ENCODE measurements at regions not wholly inside any gene's neighbourhood (a gene's known extent, or its start where the extent isn't known, plus 50 kb on each side); places are given as distances from the start of the nearest gene placed in this dataset.

DNA sequence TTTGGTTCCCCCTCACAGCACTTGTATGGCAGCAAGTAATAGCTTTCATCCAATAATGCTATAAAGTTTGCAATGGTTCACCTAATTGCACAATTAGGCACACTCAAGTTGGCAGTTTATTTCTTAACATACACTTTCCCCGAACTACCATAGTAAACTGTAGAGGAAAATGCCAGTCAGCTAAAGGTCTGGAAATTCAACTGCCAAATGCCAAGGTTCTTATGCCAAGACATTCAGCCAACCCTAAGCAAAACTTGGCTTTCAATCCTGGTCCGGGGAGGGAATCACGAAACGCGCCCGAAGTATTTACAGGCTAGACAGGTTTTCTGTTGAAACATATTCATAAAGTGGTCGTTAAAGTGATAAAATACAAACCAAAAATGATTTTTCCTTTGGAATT, 1512.4 kb upstream of the FLRT2 start:
- DNase-seq (ENCODE audit: low read depth) = no peak

DNA sequence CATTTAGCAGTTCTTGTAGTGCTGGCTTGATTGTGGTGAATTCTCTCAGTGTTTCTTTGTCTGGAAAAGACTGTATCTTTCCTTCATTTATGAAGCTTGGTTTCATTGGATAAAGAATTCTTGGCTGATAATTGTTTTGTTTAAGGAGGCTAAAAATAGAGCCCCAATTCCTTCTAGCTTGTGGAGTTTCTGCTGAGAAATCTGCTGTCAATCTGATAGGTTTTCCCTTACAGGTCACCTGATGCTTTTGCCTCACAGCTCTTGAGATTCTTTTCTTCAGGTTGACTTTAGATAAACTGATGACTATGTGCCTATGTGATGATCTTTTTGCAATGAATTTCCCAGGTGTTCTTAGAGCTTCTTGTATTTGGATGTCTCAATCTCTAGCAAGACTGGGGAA, 1508.5 kb upstream of the FLRT2 start:
- DNase-seq (ENCODE audit: low read depth) = no peak

DNA sequence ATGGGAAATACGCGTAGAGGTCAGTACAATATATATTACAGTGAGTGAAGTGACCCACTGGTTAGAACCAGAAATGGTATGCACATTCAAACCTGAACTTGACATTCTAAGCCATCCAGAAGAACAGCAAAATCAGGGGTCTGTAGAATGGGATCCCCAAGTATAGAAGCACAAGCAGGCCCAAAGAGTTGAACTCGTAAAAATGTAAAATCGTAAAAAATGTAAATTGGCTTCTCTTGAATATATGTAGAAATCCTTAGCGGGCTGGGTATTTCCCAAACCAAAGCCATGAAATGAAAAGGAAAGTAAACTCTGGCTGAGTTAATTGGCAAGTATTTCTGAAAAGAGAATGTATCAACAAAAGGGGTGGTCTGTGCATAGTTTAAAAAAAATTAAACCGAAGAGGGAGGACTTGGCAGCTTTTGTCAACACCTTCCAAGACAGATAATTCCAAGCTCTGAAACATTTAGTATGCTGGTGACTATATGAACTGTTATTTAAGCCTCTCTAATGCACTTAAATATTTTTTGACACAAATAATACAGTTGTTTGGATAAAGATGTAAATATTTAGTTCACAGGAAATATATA, 1505.6 kb upstream of the FLRT2 start:
- no peak for DNase-seq (ENCODE audit: low read depth)

DNA sequence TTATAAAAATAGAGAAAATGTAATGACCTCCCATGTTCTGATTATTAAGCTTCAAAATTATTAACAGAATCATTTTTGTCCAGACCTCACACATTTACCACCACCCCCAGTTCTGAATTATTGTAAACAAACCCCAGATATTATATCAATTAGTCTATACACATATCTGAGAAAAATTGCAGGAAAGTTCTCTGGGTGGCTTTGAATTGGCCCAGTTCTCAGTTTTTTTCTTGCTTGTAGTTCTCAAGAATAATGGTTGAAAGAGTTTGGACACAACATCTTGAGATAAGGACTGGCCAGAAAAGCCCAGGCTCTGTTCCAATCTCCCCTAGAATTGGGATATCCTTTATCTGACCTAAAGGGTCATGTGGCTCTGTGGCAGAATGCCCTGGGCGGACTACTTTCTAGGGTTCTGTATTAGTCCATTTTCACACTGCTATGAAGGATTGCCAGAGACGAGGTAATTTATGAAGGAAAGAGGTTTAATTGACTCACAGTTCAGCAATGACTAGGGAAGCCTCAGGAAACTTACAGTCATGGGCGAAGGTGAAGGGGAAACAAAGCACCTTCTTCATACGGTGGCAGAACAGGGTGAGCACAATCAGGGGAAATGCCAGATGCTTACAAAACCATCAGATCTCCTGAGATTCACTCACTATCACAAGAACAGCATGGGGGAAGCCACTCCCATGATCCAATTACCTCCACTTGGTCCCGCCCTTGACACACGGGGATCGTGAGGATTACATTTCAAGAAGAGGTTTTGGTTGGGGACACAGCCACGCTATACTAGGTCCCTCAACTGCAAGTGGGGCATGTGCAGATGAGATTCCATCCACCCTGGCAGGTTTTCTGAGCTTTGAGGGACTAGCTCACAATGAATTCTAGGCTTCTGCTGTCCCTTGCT, 1504.6 kb upstream of the FLRT2 start:
- DNase-seq (ENCODE audit: low read depth) = no peak

DNA sequence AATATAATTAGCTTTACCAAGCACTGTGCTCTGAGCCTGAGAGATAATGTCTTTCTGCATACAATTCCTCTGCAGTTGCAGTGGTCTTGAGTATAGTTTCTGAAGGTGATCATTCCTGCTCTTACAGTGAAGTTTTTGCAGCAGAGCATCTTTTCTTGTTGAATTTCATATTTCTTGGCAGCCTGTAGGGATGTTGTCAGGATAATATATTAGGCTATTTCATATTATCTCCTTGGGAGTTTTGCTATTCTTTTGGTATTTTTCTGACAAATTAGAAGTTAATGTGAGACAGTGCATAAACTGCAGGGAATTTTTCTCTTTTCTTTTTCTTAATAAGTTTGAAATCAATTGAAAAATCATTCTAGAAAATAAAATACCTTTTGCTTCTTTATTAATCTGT, 1502.6 kb upstream of the FLRT2 start:
- no peak for DNase-seq (ENCODE audit: low read depth)

DNA sequence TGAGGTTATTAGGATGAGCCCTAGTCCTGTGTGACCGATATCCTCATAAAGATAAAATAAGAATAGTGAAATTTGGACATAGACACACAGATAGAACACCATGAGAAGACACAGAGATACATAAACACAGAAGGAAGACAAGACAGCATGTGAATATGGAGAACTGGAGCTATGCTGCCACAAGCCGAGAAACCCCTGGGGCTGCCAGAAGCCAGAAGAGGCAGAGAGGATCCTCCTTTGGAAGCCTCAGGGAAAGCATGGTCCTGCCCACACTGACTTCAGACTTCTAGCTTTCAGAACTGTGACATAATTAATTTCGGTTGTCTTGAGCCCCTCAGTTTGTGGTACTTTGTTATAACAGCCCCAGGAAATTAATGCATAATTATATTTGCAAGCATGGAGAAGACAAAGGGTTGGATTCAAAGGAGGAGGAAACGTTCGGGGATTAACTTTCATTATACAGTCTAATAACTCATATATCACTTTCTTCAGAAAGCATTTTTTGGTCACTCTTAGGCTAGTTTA, 1501.8 kb upstream of the FLRT2 start:
- DNase-seq (ENCODE audit: low read depth) = no peak

DNA sequence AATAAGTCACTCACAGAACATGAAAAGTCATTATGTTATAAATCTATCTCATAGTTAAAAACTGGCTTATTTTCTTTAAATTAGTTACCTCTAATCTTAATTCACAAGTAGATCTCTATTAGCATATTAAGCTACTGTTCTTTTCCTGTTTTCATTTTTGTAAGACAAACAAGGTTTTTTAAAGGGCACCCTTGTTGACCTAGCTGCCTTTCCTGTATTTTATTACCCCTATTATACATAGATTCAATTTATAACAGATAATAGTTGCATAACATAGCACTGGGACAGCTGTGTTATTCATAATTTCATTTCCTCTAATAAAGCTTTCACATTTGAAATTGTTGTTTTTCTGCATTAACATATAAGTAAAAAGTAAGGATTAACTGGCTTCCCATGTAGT, 1500.7 kb upstream of the FLRT2 start:
- no peak for DNase-seq (ENCODE audit: low read depth)

GRCh38 chr14:84029720-84030119, 1500.2 kb upstream of the FLRT2 start:
- DNase-seq (ENCODE audit: low read depth) = no peak

- peak; percentile 17 for DNase-seq (ENCODE audit: low read depth)
Measured at GRCh38 chr14:84036840-84037239, 1493.1 kb upstream of the FLRT2 start.

GRCh38 chr14:84037593-84037992, 1492.4 kb upstream of the FLRT2 start:
- DNase-seq (ENCODE audit: low read depth) = no peak

DNA sequence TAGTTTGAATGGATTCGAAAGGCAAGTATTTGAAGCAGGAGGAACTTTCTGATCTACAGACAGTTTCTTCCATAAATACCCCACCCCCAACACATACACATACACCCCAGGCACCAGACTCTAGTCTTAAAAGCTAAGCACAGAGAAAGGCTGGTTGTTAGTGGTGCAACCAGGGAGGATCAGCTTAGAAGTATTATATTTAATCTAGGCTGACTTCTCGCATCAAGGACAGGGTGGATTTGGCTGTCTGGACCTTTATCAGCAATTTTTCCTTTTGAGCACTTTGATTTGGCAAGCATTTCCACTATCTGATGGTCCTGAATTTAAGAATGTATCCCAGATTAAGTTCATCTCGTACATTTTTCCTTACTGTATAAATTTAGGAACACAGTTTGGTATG, 1489.8 kb upstream of the FLRT2 start:
- no peak for DNase-seq (ENCODE audit: low read depth)

DNA sequence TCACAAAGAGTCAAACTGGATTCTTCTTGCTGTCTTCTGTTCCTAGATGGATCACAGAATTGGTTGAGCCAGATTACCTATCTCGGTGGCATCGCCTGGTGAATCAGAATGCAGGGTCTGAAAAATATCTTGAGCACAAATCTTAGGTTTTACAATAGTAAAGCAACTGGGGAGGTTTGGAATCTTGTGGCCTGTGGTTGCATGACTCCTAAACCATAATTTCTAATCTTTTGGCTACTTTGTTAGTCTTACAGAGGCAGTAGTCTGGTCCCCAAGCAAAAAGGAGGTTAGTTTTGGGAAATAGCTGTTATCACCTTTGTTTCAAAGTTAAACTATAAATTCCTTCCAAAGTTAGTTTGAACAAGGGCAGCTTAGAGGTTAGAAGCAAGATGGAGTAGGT, 1488.5 kb upstream of the FLRT2 start:
- DNase-seq (ENCODE audit: low read depth) = no peak

GRCh38 chr14:84042992-84043391, 1487.0 kb upstream of the FLRT2 start:
- no peak for DNase-seq (ENCODE audit: low read depth)

DNA sequence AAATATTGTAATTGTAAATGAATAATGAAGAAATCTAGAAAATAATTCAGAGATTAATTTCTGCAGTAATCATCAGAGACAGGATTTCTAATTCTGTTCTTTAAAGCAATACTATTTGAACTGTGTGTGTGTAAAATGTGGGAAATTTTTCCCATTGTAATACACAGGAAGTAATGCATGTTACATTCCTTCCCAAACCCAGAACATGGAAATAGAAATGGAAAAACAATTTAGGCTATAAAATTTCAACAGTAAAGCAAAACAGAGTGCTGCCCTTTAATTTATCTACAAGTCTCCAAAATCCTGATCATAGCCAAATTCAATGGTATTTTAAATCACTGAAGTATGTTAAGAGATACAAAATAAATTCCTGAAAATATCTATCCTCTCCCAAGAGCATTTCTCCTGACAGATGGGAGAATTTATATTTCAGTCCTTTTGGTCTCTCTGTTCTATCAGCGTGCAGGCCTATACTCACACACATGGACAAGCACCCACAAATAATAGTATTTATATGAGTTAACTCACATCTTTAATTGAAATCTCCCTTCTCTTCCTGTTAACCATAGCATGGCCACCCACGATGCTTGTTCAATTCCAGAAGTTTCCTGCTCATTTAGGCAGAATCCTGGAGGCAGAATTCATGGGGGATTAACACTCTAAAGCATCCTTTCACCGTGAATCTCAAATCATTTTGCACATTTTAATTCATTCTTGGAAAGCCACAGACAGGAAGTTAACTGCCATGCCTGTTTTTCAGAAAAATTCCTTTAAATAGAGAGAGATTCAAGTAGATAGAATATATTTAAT, 1465.4 kb upstream of the FLRT2 start:
- no peak for DNase-seq (ENCODE audit: low read depth)

- DNase-seq (ENCODE audit: low read depth) = no peak
Measured at GRCh38 chr14:84065811-84066210, 1464.1 kb upstream of the FLRT2 start.

DNA sequence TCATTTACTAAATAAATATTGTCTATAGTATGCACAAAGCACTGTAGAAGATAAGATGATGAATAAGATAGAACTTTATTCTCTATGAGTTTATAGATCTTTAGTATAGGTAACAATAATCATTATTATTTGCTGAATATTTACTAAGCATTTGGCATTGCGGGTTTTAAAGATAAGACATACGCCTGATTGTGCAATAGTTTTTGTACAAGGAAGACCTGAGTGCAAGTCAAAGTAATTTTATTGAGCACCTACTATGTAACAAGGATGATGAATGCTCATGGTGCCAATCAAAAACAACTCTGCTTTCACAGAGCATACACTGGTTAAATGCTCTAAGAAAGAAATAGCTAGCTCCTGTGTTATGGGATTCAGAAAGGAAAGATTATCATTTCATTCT, 1461.7 kb upstream of the FLRT2 start:
- DNase-seq (ENCODE audit: low read depth) = no peak

DNA sequence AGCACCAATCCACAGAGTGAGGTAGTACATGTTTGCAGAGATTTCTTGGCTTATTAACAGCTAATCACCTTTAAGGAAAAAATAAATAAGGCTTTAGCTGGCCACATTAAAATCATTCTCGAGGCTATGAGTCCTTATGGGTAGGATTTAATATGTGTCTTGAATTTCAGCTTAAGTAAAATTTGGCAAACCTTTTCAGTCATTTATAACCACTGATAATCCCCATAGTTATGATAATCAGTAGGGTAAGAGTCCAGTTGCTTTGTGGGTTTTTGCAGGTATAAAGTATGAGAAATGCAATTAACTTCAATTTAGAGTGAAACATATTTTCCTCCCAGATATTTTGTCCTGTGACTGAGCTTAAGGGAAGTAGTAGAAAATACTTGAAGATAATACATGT, 1458.9 kb upstream of the FLRT2 start:
- no peak for DNase-seq (ENCODE audit: low read depth)

DNA sequence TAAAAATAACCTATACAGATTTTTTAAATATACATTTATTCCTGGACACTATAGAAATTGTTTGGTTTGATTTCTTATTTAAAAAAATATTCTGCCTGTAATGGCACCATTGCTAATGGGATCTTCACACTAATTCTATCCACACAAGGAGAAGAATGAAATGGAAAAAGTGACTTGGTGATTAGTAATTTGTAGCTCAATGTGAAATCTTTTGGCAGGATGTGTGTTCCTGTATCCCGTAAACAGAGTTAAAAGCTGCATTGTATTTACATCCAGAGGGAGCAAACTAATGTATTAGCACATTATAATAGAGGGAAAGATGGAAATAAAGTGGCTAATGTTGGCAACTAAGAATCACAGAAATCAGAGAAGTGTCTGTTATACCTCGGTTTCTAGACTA, 1455.3 kb upstream of the FLRT2 start:
- no peak for DNase-seq (ENCODE audit: low read depth)

DNA sequence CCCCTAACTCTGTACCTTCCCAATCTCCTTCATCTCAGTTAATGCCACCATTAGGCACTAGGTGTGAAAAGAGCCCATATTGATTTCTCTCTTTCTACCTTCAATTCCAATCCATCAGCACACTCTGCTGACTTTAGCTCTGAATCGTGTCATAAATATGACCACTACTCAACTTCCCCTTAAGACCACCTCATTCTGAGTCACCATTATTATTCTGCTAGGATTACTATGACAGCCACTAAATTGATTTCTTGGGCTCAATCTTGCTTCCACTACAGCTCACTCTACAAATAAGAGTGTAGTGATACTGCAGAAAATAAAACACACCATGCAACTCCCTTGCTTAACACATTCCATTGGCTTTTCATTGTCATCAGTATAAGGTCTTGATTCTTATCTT, 1449.0 kb upstream of the FLRT2 start:
- no peak for DNase-seq (ENCODE audit: low read depth)

DNA sequence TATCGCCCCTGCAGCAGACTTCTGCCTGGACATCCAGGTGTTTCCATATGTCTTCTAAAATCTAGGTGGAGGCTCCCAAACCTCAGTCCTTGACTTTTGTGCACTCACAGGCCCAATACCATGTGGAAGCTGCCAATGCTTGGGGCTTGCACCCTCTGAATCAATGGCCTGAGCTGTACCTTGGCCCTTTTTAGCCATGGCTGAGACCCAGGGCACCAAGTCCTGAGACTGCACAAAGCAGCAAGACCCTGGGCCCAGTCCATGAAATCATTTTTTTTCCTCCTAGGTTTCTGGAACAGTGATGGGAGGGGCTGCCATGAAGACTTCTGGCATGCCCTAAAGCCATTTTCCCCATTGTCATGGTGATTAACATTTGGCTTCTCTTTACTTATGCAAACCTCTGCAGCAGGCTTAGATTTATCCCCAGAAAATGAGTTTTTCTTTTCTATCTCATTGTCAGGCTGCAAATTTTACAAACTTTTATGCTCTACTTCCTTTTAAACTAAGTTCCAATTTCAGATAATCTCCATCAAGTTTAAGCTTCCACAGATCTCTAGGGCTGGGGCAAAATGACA, 1445.8 kb upstream of the FLRT2 start:
- no peak for DNase-seq (ENCODE audit: low read depth)

DNA sequence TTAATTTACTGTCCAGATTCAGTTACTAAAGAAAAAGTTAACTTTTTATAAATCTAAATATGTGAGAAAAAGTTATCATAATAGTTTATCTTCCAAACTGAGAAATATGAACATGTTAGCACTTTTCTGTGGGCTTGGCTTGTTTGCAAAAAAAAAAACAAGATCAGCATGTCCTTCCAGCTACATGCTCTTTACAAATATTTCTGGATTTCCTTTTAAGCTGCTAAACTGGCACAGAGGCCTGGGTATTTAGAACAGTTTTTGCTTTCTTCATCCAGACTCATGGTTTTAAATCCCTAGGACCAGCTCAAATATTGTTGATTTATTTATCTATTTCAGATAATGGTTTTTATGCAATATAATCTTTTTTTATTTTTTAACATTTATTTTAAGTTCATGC, 1444.5 kb upstream of the FLRT2 start:
- DNase-seq (ENCODE audit: low read depth) = no peak

DNA sequence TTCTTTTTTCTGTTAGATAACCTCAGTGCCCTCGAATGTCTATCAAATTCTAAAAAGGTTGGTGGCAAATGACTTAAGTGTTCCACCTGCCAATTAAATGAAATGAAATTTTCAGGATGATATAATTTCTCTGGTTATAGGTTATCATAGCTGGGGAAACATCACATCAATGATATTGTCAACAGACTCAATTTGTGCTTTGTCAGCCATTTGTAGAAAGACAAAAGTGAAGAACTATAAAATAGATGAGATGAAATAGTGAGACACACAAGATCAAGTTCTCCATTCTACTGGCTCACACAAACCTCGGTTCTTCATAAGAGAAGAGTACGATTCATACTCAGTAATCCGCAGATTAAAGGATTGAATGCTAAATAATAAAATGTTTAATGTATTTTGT, 1443.2 kb upstream of the FLRT2 start:
- DNase-seq (ENCODE audit: low read depth) = no peak

Data from HS-27A (cell line).